Uterus (tissue), 2 donors: ENCODE measurements at regions not wholly inside any gene's neighbourhood (a gene's known extent, or its start where the extent isn't known, plus 50 kb on each side); places are given as distances from the start of the nearest gene placed in this dataset.

Experiments used
- POLR2A ChIP-seq, 2 donors: fragments of 450-650 bp; IDR thresholded peaks; one replicate each; pipeline ENCODE4 v1.6.1; 2016; ENCODE audit warnings: antibody characterized with exemption in 2 of 2, mild to moderate bottlenecking in 1 of 2, moderate library complexity in 1 of 2
- TF ChIP-seq, protein P1 (sequence below), 4 experiments: fragments of 200-600 bp in 2 of 4; fragments of 450-650 bp in 2 of 4; sonication (generic) in 2 of 4; IDR thresholded peaks; one replicate each; pipeline ENCODE4 v1.5.1; 2016 to 2019; ENCODE audit warnings: antibody characterized with exemption in 4 of 4, mild to moderate bottlenecking in 2 of 4, moderate library complexity in 1 of 4

DNA sequence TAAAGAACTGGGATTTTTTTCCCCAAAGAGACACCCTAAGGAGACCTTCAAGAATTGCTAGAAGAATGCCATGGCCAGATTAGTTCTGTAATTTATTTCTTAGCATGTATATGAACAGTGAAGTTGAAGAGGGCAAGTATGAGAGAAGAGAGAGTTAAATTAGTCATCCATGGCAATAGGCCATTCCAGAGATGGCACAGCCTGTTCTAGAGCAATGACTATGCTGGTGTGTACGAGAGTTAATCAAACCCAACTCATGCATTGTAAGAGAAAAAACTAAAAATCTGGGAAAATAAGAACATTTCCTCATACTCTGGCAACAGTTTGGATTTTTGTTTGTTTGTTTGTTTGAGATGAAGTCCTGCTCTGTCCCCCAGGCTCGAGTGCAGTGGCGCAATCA, 112.1 kb upstream of the PIK3C3 start:
- TF ChIP-seq, protein P1, sequence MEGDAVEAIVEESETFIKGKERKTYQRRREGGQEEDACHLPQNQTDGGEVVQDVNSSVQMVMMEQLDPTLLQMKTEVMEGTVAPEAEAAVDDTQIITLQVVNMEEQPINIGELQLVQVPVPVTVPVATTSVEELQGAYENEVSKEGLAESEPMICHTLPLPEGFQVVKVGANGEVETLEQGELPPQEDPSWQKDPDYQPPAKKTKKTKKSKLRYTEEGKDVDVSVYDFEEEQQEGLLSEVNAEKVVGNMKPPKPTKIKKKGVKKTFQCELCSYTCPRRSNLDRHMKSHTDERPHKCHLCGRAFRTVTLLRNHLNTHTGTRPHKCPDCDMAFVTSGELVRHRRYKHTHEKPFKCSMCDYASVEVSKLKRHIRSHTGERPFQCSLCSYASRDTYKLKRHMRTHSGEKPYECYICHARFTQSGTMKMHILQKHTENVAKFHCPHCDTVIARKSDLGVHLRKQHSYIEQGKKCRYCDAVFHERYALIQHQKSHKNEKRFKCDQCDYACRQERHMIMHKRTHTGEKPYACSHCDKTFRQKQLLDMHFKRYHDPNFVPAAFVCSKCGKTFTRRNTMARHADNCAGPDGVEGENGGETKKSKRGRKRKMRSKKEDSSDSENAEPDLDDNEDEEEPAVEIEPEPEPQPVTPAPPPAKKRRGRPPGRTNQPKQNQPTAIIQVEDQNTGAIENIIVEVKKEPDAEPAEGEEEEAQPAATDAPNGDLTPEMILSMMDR (IDR thresholded peaks at IDR 0.05): no peak
- no peak for TF ChIP-seq POLR2A (IDR thresholded peaks at IDR 0.05)
